Large intestine (tissue), 3 donors: ENCODE measurements at regions not wholly inside any gene's neighbourhood (a gene's known extent, or its start where the extent isn't known, plus 50 kb on each side); places are given as distances from the start of the nearest gene placed in this dataset.

Experiments used
- DNase-seq, 2 donors: peaks; one replicate each; pipeline versions ENCODE4 v3.0.0 to v3.0.0-alpha.2; 2013
- H3K27ac ChIP-seq: one replicate; pipeline ENCODE4 v1.5.1; 2013; ENCODE audit warnings: low read length
- H3K27me3 ChIP-seq: 2 replicates; pipeline ENCODE4 v1.6.1; 2013; ENCODE audit warnings: low read length; ENCODE audit not compliant: control insufficient read depth, insufficient read depth
- H3K36me3 ChIP-seq: 2 replicates; pipeline ENCODE4 v1.6.1; 2013; ENCODE audit warnings: low read length; ENCODE audit not compliant: control insufficient read depth, insufficient read depth
- H3K4me1 ChIP-seq: one replicate; pipeline ENCODE4 v1.6.1; 2013; ENCODE audit warnings: low read length; ENCODE audit not compliant: control insufficient read depth, insufficient read depth
- H3K4me3 ChIP-seq: one replicate; pipeline ENCODE4 v1.5.1; 2013; ENCODE audit warnings: low read length
- H3K9me3 ChIP-seq: one replicate; pipeline ENCODE4 v1.6.1; 2013; ENCODE audit warnings: mild to moderate bottlenecking, low read depth, low read length, moderate library complexity; ENCODE audit not compliant: control insufficient read depth
- WGBS: methylation state at CpG from one replicate; pipeline ENCODE4 v1.1.5; 2013; ENCODE audit warnings: low lambda C conversion rate; ENCODE audit not compliant: insufficient coverage; 5-methylcytosine and 5-hydroxymethylcytosine counted together

DNA sequence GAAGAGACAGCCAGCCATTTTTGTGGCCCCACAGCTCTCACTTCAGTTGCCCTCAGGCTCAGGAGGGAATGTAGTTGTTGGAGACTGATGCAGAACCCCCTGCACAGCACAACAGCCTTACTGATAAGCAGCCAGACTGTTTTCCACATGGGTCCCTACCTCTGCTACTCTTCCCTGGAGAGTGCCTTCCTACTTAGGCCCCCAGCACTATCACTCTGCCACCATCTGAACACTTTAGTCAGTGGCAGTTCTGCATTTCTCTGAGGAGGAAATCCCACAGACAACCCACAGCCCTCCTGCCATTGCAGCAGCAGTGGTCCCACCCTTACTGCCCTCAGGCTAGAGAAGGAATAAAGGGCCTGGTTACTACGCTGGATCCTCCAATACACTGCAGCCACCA, 61.8 kb upstream of the PTPRD start:
- H3K27me3 ChIP-seq, result no peaks in the 10 kb centered on the region
- no peak overlapping the region for H3K27ac ChIP-seq
- H3K4me1 ChIP-seq, result no peaks in the 10 kb centered on the region
- no peak overlapping the region for H3K4me3 ChIP-seq
- no peak for DNase-seq
- H3K9me3 ChIP-seq, result no peaks in the 10 kb centered on the region
- no peaks in the 10 kb centered on the region for H3K36me3 ChIP-seq
- WGBS, result no CpG with 5 or more reads among the region's 1 CpG

DNA sequence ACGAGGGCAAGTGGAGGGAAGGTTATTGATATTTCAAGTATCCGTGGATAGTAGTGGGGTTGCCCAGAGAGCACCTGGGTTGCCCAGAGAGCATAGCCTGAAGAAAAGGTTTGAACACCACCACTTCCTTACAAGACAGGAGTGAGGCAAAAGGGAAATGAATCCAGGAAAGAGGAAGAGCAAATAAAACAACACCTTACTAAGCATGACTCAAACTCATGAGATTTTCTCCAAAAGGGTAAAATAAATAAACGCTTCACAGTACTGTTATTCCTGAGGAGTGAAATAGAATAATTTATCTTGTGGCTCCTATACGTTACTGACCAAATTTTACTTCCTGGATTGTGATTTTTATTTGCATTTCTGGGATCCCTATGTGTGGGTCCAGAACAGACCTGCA, 65.2 kb upstream of the PTPRD start:
- DNase-seq, result no peak
- WGBS, result 75% methylated on average over 4 of the region's 4 CpGs
- no peaks in the 10 kb centered on the region for H3K4me1 ChIP-seq
- no peak overlapping the region for H3K4me3 ChIP-seq
- H3K27me3 ChIP-seq, result no peaks in the 10 kb centered on the region
- H3K9me3 ChIP-seq, result no peaks in the 10 kb centered on the region
- H3K27ac ChIP-seq, result no peak overlapping the region
- no peaks in the 10 kb centered on the region for H3K36me3 ChIP-seq

DNA sequence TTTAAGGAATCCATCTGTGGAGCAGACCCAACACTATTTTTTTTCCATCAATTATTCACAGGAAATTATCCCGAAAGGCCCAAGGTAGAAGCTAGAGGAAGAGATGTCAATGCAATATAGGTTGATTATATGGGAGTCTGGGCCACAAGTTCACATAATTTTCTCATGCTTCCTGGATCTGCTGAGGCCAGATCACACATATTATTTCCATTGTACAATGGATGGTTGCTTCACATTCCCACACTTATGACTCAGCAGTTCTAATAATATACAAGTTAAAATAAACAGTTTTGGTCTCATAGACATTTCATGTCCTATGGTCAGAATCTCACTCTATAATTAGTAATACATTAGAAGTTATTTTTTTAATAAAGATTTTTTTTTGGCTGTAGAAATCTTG, 66.0 kb upstream of the PTPRD start:
- Histone ChIP-seq H3K27me3 (no peaks in the 10 kb centered on the region), H3K4me3 (no peak overlapping the region), H3K4me1 (no peaks in the 10 kb centered on the region), H3K9me3 (no peaks in the 10 kb centered on the region), H3K27ac (no peak overlapping the region), H3K36me3 (no peaks in the 10 kb centered on the region)
- no peak for DNase-seq
- WGBS, result 100% methylated on average over 1 of the region's 1 CpG

DNA sequence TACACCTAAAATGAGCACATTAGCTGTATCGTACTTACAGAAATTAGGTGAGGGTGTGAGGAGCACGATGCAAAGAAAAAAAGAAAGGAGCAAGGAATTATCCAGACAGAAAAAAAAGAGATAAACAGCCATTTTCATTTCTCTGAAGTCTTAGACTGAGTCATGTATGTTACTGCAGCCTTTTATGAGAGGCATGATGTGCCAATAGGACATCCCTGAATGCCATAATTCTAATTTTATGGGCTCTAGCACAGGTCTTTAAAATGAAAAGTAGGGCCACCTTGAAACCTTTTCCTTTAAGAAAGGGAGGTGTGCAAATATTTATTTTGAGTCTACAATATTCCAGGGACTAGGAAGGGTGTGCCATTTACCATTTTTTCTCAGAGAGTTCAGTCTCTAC, 74.1 kb upstream of the PTPRD start:
- DNase-seq, result no peak
- no CpG with 5 or more reads among the region's 2 CpGs for WGBS
- H3K9me3 ChIP-seq, result no peaks in the 10 kb centered on the region
- H3K27me3 ChIP-seq, result no peaks in the 10 kb centered on the region
- no peaks in the 10 kb centered on the region for H3K36me3 ChIP-seq
- H3K4me3 ChIP-seq, result no peak overlapping the region
- H3K27ac ChIP-seq, result no peak overlapping the region
- H3K4me1 ChIP-seq, result no peaks in the 10 kb centered on the region

DNA sequence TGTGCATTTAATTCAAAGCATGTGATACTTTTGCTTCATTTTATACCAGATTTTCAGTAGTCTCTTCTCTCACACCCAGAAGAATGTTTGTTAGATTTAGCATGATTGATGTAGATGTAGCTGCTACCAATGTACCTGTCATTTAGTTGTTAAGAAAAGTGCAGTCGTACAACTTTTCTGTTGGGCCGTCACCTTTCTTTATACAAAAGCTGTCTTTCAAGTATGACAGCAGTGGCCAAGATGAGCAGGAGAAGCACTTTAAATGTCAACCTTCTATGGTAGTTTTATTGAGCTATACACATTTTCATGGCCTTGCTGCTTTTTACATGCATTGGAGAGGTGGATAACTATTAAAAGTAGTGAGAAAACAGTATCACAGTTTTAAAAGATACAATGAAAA, 77.7 kb upstream of the PTPRD start:
- Histone ChIP-seq H3K36me3 (no peaks in the 10 kb centered on the region), H3K9me3 (no peaks in the 10 kb centered on the region), H3K4me1 (no peaks in the 10 kb centered on the region), H3K27ac (no peak overlapping the region), H3K27me3 (no peaks in the 10 kb centered on the region), H3K4me3 (no peak overlapping the region)
- no CpG with 5 or more reads among the region's 2 CpGs for WGBS
- no peak for DNase-seq

DNA sequence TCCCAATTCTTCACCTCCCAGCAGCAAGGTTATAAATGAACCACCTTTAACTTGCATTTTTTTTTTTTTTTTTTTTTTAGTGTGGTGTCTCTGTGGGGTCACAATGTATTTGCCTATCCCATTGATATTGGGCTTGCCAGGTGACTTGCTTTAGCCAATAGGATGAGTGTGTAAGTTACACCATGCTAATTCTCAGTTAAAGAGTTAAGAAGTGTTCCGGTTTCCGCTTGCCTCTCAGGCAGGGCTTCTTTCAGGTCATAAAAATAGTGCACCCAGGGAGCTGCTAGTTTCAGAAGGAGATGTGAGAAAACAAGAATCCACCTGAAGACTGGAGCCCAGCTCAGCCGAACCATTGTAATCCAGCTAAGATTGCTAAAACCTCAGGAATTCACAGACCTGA, 84.2 kb upstream of the PTPRD start:
- Histone ChIP-seq H3K4me3 (no peak overlapping the region), H3K9me3 (no peaks in the 10 kb centered on the region), H3K4me1 (no peaks in the 10 kb centered on the region), H3K27me3 (no peaks in the 10 kb centered on the region), H3K36me3 (no peaks in the 10 kb centered on the region), H3K27ac (no peak overlapping the region)
- DNase-seq, result no peak
- WGBS, result no CpG with 5 or more reads among the region's 3 CpGs

DNA sequence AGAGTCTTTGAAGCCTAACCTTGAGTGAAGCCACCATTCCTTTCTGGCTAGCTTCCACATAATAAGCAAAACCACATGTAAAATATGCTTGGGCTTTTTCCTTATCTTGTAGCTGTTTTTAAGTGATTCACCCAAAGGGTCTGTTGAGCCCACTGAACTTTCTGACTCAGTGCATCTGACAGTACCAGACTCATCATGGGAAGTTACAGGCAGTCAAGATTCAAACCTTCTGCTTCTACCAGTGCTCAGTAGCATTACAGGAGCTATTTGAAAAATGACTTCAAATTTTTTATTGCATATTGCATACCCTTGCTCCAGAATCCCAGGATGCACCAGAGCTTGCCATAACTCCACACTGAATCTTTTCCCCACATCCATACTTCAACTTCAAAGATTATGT, 87.5 kb upstream of the PTPRD start:
- Histone ChIP-seq H3K4me1 (no peaks in the 10 kb centered on the region), H3K27ac (no peak overlapping the region), H3K36me3 (no peaks in the 10 kb centered on the region), H3K4me3 (no peak overlapping the region), H3K27me3 (no peaks in the 10 kb centered on the region), H3K9me3 (no peaks in the 10 kb centered on the region)
- no peak for DNase-seq

DNA sequence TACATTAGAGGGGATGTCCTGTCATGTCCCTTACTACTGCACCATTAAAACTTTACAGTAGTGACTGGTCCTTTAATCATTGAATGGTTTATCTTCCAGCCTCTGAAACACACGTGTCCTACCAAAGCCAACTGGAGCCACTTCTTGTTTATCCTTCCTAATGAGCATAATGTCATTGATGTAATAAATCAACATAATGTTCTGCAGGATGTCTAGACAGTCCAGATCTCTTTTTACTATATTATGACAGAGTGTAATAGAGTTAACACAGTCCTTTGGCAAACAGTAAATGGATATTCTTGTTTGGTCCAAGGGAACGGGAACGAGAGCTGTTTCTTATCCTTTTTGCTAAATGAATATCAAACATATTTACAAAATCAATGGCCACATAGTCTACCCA, 88.1 kb upstream of the PTPRD start:
- H3K27me3 ChIP-seq, result no peaks in the 10 kb centered on the region
- DNase-seq, result no peak
- WGBS, result no CpG with 5 or more reads among the region's 3 CpGs
- no peak overlapping the region for H3K27ac ChIP-seq
- no peaks in the 10 kb centered on the region for H3K4me1 ChIP-seq
- no peak overlapping the region for H3K4me3 ChIP-seq
- no peaks in the 10 kb centered on the region for H3K36me3 ChIP-seq
- H3K9me3 ChIP-seq, result no peaks in the 10 kb centered on the region

DNA sequence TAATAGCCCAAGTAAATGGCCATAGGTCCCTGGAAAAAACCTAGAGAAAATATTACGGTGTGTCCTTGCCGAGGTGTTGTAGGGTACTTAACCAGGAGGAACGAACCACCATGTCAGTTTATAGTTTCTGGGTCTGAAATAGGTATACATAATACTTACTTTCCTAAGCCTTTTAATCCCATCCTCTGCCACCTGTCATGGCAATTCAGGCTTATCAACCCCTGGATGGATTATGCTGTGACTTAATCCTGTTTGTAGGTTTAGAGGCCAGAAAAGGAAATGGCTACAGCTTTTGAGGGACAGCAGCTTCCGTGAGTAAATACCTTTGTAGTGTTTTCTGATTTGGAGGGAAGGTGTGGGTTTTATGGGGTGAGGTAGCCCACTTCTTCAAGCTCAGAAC, 89.1 kb upstream of the PTPRD start:
- Histone ChIP-seq H3K9me3 (no peaks in the 10 kb centered on the region), H3K27ac (no peak overlapping the region), H3K36me3 (no peaks in the 10 kb centered on the region), H3K4me3 (no peak overlapping the region), H3K4me1 (no peaks in the 10 kb centered on the region), H3K27me3 (no peaks in the 10 kb centered on the region)
- no peak for DNase-seq
- no CpG with 5 or more reads among the region's 4 CpGs for WGBS

DNA sequence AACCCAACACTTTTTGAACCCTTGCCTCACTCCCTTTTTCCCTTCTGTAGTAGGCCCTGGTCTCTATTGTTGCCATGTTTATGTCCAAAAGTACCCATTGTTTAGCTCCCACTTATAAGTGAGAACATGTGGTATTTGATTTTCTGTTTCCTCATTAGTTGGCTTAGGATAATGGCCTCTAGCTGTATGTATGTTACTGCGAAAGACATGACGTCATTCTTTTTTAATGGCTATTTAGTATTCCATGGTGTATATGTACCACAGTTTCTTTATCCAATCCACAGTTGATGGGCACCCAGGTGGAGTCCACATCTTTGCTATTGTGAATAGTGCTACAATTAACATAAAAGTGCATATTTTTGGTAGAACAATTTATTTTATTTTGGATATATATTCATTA, 90.3 kb upstream of the PTPRD start:
- no peak for DNase-seq
- no peaks in the 10 kb centered on the region for H3K27me3 ChIP-seq
- H3K4me1 ChIP-seq, result no peaks in the 10 kb centered on the region
- no peak overlapping the region for H3K27ac ChIP-seq
- no peaks in the 10 kb centered on the region for H3K36me3 ChIP-seq
- no CpG with 5 or more reads among the region's 2 CpGs for WGBS
- no peaks in the 10 kb centered on the region for H3K9me3 ChIP-seq
- H3K4me3 ChIP-seq, result no peak overlapping the region

DNA sequence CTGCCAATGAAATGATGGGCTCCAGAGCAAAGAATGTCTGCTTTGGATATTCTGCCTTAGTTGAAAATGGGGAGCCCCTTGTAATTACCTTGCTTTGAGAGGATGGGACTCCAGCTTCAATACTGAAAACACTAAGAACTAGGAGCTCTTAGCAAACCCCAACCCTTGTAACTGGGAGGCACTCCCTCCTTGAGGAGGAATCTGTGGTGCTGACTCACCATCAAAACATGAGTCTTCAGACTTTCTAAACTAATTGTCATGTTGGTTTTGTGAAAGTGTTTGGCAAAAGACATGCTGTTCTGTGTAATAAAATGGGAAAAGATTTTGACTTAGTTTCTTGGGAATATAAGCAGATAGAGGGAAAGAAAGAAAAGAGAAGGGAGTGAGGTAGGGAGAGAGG, 91.9 kb upstream of the PTPRD start:
- Histone ChIP-seq H3K27me3 (no peaks in the 10 kb centered on the region), H3K9me3 (no peaks in the 10 kb centered on the region), H3K4me3 (no peak overlapping the region), H3K27ac (no peak overlapping the region), H3K4me1 (no peaks in the 10 kb centered on the region), H3K36me3 (no peaks in the 10 kb centered on the region)
- no peak for DNase-seq

DNA sequence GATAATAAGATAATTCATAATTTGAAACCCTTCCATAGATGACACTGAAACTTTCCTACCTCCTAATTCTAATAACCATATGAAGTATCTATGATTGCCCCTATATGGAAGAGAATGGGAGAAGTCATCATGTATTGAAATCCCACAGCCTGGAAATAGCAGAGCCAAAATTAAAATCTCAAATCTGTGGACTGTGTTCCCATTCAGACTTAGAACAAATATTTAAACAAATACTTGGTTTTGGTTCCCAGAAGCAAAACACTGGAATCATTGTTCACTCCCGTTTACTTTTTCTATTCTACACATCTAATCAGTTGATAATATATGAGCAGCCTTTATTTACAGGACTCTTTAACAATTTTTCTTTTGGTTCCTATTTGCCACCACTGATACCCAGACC, 92.6 kb upstream of the PTPRD start:
- H3K4me1 ChIP-seq, result no peaks in the 10 kb centered on the region
- WGBS, result 38% methylated on average over 1 of the region's 1 CpG
- H3K36me3 ChIP-seq, result no peaks in the 10 kb centered on the region
- DNase-seq, result no peak
- H3K4me3 ChIP-seq, result no peak overlapping the region
- H3K9me3 ChIP-seq, result no peaks in the 10 kb centered on the region
- H3K27me3 ChIP-seq, result no peaks in the 10 kb centered on the region
- no peak overlapping the region for H3K27ac ChIP-seq
